HG03139 (cell line): ENCODE measurements at regions not wholly inside any gene's neighbourhood (a gene's known extent, or its start where the extent isn't known, plus 50 kb on each side); places are given as distances from the start of the nearest gene placed in this dataset.

Experiments used
- ATAC-seq: cut with Tn5 transposase; IDR thresholded peaks from one replicate; pipeline ENCODE4 v1.9.1; 2021; ENCODE audit not compliant: unreplicated experiment

DNA sequence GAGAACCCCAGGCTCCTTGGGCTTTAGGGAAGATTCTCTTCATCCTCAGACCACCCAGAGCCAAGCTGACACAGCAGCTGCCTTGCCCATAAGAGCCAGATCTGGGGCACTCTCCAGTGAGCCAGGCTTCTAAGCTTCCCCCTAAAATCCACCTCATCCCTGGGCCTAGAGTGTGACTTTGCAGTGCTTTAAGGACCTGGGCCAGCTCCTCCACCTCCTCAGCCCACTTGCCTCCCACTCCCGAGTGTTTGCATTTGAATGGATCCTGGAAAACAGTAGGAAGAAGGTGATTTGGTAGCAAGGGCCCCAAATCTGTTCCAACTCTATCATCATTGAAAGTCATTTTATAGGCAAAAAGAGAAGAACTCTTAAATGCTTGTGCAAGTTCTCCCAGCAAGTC lies 108.7 kb upstream of the UBL3 start:
- ATAC-seq = no peak

DNA sequence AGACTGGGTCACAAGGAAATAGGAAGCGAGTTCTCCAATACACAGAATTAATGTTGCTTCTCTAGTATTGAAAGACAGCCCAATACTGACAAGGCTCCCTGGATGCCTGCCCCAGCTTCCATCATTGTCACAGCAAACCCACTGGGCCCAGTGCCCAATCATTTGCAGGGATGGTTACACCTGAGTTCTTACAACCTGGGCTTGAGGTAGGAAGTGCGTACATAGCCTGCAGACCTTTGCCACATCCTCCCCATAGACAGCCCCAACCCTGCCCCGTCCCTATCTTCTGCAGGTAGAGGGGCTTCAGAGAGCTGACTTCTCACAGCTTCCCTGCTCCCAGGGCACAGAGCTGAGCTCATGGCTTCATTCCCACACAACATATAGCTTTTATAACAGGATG lies 108.1 kb upstream of the UBL3 start:
- ATAC-seq = no peak

DNA sequence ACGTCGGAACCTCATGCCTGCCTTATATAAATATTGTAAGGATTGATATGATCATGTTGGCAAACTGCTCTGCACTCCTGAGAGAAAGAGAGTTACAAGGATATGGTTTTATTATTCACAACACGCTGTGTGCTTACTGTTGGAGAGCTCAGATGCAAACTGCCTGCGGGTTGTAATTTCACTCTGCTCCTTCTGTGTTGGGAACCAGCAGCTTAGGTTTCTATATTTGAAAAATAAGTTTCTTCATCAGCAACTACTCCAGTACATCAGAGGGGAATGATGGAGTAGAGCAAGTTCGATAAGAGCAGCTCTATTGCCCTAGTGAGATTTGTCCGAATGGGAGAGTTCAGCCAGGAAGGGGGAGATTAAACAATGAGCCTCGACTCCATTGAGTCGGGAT lies 106.9 kb upstream of the UBL3 start:
- no peak for ATAC-seq

DNA sequence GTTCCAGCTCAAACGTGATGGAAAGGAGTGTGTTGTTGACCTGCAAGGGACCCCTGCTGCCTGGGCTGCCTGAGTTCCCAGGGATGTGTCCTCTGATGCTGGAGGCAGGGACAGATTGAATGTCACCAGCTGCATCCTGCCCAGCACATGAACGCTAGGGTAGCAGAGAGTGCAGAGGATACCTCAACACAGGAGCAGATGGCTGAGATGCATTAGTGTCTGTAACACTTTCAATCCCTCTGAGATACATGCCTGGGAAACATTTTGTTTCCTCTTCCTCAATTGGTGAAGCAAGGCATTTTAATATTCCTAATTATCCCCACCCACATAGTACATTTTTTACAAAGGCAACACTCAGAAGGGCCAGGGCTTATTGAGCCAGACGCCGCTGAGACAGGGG lies 106.4 kb upstream of the UBL3 start:
- ATAC-seq = no peak

GRCh38 chr13:29955137-29955650 lies 104.8 kb upstream of the UBL3 start:
- no peak for ATAC-seq

- no peak for ATAC-seq
Measured at GRCh38 chr13:29954082-29955028, 103.9 kb upstream of the UBL3 start.

GRCh38 chr13:29953542-29953941 lies 103.1 kb upstream of the UBL3 start:
- no peak for ATAC-seq

GRCh38 chr13:29952245-29952644 lies 101.8 kb upstream of the UBL3 start:
- ATAC-seq = no peak

DNA sequence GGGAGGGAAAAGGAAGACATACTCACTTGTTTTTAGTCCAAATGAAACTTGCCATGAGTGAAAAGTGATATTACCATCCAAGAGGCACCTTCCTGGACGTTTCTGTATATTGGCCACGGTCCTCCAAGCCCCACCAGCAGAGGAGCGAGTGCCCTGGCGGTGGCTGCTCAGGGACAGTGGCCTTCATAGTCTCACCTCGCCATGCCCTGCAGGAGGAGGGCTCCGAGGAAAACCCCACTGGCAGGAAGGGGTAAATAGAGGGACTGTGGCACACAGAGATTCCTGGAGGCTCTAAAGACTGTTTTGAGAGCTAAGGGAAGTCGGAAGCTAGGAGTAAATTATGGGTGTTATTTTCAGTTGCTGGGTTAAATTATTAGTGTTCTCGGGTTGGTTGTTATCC lies 98.4 kb upstream of the UBL3 start:
- no peak for ATAC-seq

- no peak for ATAC-seq
Measured at GRCh38 chr13:29948244-29948643, 97.8 kb upstream of the UBL3 start.

DNA sequence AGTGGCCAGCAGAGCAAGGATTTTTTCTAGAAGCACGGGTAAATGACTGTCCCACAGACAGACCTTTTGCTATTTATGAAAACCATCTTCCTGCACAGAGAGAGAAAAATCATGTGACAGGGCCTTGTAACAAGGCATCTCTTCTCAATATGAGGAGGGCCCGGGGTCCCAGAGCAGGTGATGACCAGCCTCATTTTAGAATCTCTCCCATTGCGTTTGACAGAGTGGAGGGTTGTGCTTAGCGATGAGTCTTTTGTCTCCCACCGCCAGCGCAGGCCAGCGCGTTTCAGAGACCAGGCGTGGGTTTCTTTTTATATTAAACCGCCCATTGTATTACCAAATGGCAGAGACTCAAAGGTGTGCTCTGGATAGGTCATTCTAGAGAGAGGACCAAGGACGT lies 97.4 kb upstream of the UBL3 start:
- ATAC-seq = no peak

DNA sequence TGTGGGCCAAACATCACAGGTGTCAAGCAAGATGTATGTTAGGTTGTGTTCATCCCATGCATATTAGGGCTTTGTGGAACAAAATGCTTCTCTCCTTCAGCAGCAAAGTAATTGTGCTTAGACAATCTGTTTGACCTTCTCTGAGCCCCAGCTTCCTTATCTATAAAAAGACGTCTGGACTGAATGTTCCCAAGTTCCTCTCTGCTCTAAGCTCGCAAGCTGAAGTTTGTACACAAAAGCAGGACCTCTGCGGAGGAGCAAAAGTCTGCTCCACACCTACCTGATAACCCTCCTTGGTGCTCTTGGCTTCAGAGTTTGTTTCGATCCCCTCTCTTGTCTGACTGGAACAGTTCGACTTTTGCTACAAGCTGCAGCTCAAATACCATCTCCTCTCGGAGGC lies 95.7 kb upstream of the UBL3 start:
- no peak for ATAC-seq

DNA sequence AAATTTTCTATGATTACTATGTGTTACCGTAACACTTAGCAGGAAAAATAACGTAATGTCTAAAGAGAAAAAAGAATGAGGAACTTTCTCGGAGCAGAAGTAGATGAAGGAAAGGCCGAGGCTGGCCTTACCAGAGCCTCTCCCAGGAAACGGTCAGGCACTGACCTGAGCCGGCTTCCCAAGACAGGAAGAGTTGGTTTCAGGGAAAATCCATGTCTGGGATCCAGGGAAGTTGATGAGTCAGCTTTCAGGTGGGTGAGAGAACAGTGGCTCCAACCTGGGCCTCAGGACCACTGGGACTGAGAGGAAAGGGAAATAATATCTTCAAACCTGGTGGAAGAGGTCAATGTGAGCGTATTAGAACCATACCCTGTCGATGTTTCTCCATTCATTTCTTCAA lies 93.3 kb upstream of the UBL3 start:
- no peak for ATAC-seq

GRCh38 chr13:29943273-29943672 lies 92.9 kb upstream of the UBL3 start:
- ATAC-seq = no peak

- ATAC-seq = no peak
Measured at GRCh38 chr13:29940715-29941114, 90.3 kb upstream of the UBL3 start.

- no peak for ATAC-seq
Measured at GRCh38 chr13:29939158-29939557, 88.7 kb upstream of the UBL3 start.

GRCh38 chr13:29937841-29938240 lies 87.4 kb upstream of the UBL3 start:
- no peak for ATAC-seq

DNA sequence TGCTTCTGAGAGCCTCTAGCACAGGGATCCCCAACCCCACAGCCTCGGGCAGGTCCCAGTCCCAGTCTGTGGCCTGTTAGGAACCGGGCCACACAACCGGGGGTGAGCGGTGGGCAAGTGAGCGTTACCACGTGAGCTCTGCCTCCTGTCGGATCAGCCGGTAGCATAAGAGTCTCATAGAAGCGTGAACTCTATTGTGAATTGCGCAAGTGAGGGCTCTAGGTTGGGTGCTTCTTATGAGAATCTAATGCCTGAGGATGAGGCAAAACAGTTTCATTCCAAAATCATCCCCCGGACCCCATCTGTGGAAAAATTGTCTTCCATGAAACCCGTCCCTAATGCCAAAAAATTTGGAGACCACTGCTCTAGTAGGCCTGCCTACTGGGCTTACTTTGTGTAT lies 87.0 kb upstream of the UBL3 start:
- ATAC-seq = no peak

- no peak for ATAC-seq
Measured at GRCh38 chr13:29936956-29937355, 86.5 kb upstream of the UBL3 start.

GRCh38 chr13:29936051-29936813 lies 85.8 kb upstream of the UBL3 start:
- no peak for ATAC-seq

GRCh38 chr13:29935309-29935981 lies 85.0 kb upstream of the UBL3 start:
- ATAC-seq = peak; percentile 94
